SK-N-SH (cell line): ENCODE measurements at regions not wholly inside any gene's neighbourhood (a gene's known extent, or its start where the extent isn't known, plus 50 kb on each side); places are given as distances from the start of the nearest gene placed in this dataset.

ENCODE experiments used
- CTCF ChIA-PET: fragments of 300-600, 350-600 bp; formaldehyde crosslinking; extraction: SDS; loops from one replicate; lab custom pipeline; 2021; lab: Yijun Ruan, JAX
- POLR2A ChIA-PET: fragments of 350-600 bp; sonication (Branson Sonifier 250); formaldehyde crosslinking; extraction: SDS; loops from one replicate; lab custom pipeline; 2020; ENCODE audit warnings: antibody characterized with exemption, inconsistent platforms; lab: Yijun Ruan, JAX
- DNase-seq: peaks from one replicate; pipeline ENCODE4 v3.0.0; 2012
- H2AFZ ChIP-seq: fragments of 200-600 bp; sonication (generic); 2 replicates; pipeline ENCODE4 v1.8.1; 2016; ENCODE audit warnings: antibody characterized with exemption, mild to moderate bottlenecking, low read depth
- H3F3A ChIP-seq: fragments of 200-600 bp; sonication (generic); replicated peaks from 2 replicates; pipeline ENCODE3; 2016; ENCODE audit warnings: antibody characterized with exemption, mild to moderate bottlenecking; ENCODE audit not compliant: insufficient read depth
- H3K27ac ChIP-seq, 2 experiments: fragments of 200-500 bp in 1 of 2; fragments of 200-600 bp in 1 of 2; sonication (Bioruptor generic) in 1 of 2; sonication (generic), shearing (Covaris generic) in 1 of 2; 2 replicates each; pipeline versions ENCODE4 v1.5.1 to v1.6.1; 2014 to 2016; ENCODE audit warnings: low read depth in 2 of 2, inconsistent platforms in 1 of 2, low read length in 1 of 2, mild to moderate bottlenecking in 1 of 2, mixed read lengths in 1 of 2
- H3K27me3 ChIP-seq: fragments of 200-600 bp; sonication (generic), shearing (Covaris generic); 2 replicates; pipeline ENCODE4 v1.6.1; 2016; ENCODE audit warnings: mixed run types; ENCODE audit not compliant: insufficient read depth
- H3K36me3 ChIP-seq, 2 experiments: fragments of 200-500 bp in 1 of 2; fragments of 200-600 bp in 1 of 2; sonication (Bioruptor generic) in 1 of 2; sonication (generic) in 1 of 2; replicated peaks in 1 of 2; 2 replicates each; pipeline versions ENCODE3 to v1.5.1; 2014 to 2016; ENCODE audit warnings: low read length in 1 of 2, mild to moderate bottlenecking in 1 of 2; ENCODE audit not compliant: insufficient read depth in 2 of 2, control insufficient read depth in 1 of 2
- H3K4me1 ChIP-seq, 2 experiments: fragments of 200-500 bp in 1 of 2; fragments of 200-600 bp in 1 of 2; sonication (Bioruptor generic) in 1 of 2; sonication (generic), shearing (Covaris generic) in 1 of 2; 2 replicates each; pipeline versions ENCODE4 v1.5.1 to v1.6.1; 2014 to 2016; ENCODE audit warnings: low read depth in 1 of 2, low read length in 1 of 2, mixed run types in 1 of 2; ENCODE audit not compliant: insufficient read depth in 2 of 2, control insufficient read depth in 1 of 2
- H3K4me2 ChIP-seq: fragments of 200-600 bp; sonication (generic), shearing (Covaris generic); 2 replicates; pipeline ENCODE4 v1.6.1; 2017; ENCODE audit warnings: mixed run types
- H3K4me3 ChIP-seq, 2 experiments: fragments of 200-500 bp in 1 of 2; fragments of 200-600 bp in 1 of 2; sonication (Bioruptor generic) in 1 of 2; sonication (generic), shearing (Covaris generic) in 1 of 2; 2 replicates each; pipeline versions ENCODE4 v1.5.1 to v1.8.1; 2014 to 2016; ENCODE audit warnings: low read depth in 2 of 2, inconsistent platforms in 1 of 2, low read length in 1 of 2, mild to moderate bottlenecking in 1 of 2, mixed read lengths in 1 of 2, moderate library complexity in 1 of 2
- H3K79me2 ChIP-seq: fragments of 200-600 bp; sonication (generic); 2 replicates; pipeline ENCODE4 v1.8.1; 2017; ENCODE audit warnings: mild to moderate bottlenecking; ENCODE audit not compliant: insufficient read depth
- H3K9ac ChIP-seq: fragments of 200-600 bp; sonication (generic); 2 replicates; pipeline ENCODE4 v1.6.1; 2017; ENCODE audit warnings: mixed run types
- H3K9me2 ChIP-seq: fragments of 200-600 bp; sonication (generic); 2 replicates; pipeline ENCODE4 v1.6.1; 2017; ENCODE audit warnings: mixed run types
- H3K9me3 ChIP-seq: fragments of 200-600 bp; sonication (generic); 2 replicates; pipeline ENCODE4 v1.6.1; 2017; ENCODE audit warnings: mixed run types, mild to moderate bottlenecking, moderate library complexity
- H4K20me1 ChIP-seq: fragments of 200-600 bp; sonication (generic); 2 replicates; pipeline ENCODE4 v1.6.1; 2017; ENCODE audit warnings: mild to moderate bottlenecking, mixed run types; ENCODE audit not compliant: insufficient read depth
- CTCF ChIP-seq: fragments of 200-600 bp; sonication (generic); IDR thresholded peaks from 2 replicates; pipeline ENCODE4 v1.6.1; 2017; ENCODE audit warnings: antibody characterized with exemption, mild to moderate bottlenecking, moderate library complexity
- ELF1 ChIP-seq: IDR thresholded peaks from 2 replicates; pipeline ENCODE4 v1.4.0; 2012
- FOSL2 ChIP-seq: IDR thresholded peaks from 2 replicates; pipeline ENCODE4 v1.4.0; 2012; ENCODE audit warnings: low read depth, mild to moderate bottlenecking, moderate library complexity, borderline replicate concordance
- FOXJ3 ChIP-seq: sonication (generic); formaldehyde crosslinking; IDR thresholded peaks from 2 replicates; pipeline ENCODE4 v1.5.1; 2020; ENCODE audit warnings: mild to moderate bottlenecking, missing genetic modification reagents
- IRF3 ChIP-seq: fragments of 150-350 bp; IDR thresholded peaks from 2 replicates; pipeline ENCODE4 v1.6.1; 2016; ENCODE audit warnings: mild to moderate bottlenecking, low read depth, low read length
- MAX ChIP-seq: IDR thresholded peaks from 2 replicates; pipeline ENCODE4 v1.4.0; 2012; ENCODE audit warnings: low read depth
- NFIC ChIP-seq: IDR thresholded peaks from 2 replicates; pipeline ENCODE4 v1.4.0; 2012; ENCODE audit warnings: borderline replicate concordance
- POLR2AphosphoS5 ChIP-seq: IDR thresholded peaks from 2 replicates; pipeline ENCODE4 v1.6.1; 2012; ENCODE audit warnings: low read depth, low read length
- RCOR1 ChIP-seq: fragments of 150-350 bp; IDR thresholded peaks from 2 replicates; pipeline ENCODE4 v1.6.1; 2017; ENCODE audit warnings: antibody characterized with exemption, low read length
- REST ChIP-seq: IDR thresholded peaks from 2 replicates; pipeline ENCODE4 v1.6.1; 2012; ENCODE audit warnings: mild to moderate bottlenecking, low read depth, low read length, moderate library complexity
- RFX5 ChIP-seq: IDR thresholded peaks from 2 replicates; pipeline ENCODE4 v1.6.1; 2012; ENCODE audit warnings: mild to moderate bottlenecking, improper control_type of control experiment, low read length
- RXRA ChIP-seq: IDR thresholded peaks from 2 replicates; pipeline ENCODE4 v1.4.0; 2012; ENCODE audit warnings: low read depth, mild to moderate bottlenecking, borderline replicate concordance
- SIN3A ChIP-seq: IDR thresholded peaks from 2 replicates; pipeline ENCODE4 v1.6.1; 2012; ENCODE audit warnings: low read depth, mild to moderate bottlenecking, low read length, moderate library complexity, borderline replicate concordance
- TCF12 ChIP-seq: IDR thresholded peaks from 2 replicates; pipeline ENCODE4 v1.4.0; 2012
- USF1 ChIP-seq: IDR thresholded peaks from 2 replicates; pipeline ENCODE4 v1.4.0; 2012; ENCODE audit warnings: low read depth, borderline replicate concordance
- YY1 ChIP-seq: IDR thresholded peaks from 2 replicates; pipeline ENCODE4 v1.4.0; 2012; ENCODE audit warnings: low read depth, mild to moderate bottlenecking
- ZBTB33 ChIP-seq: IDR thresholded peaks from 2 replicates; pipeline ENCODE4 v1.4.0; 2012; ENCODE audit warnings: low read depth, borderline replicate concordance
- WGBS: methylation state at CpG from one replicate; pipeline ENCODE4 v1.1.6; 2017; ENCODE audit warnings: low lambda C conversion rate; 5-methylcytosine and 5-hydroxymethylcytosine counted together

- TF ChIP-seq REST (no peak), CTCF (no peak), USF1 (no peak), RXRA (no peak), POLR2AphosphoS5 (no peak), RCOR1 (no peak)
These were observed 69.1 kb upstream of the NR3C1 start (continued) for GRCh38 chr5:143472576-143472975.

- no peaks in the 10 kb centered on the region for H3K79me2 ChIP-seq
- no peak overlapping the region for H3K4me3 ChIP-seq
- no peaks in the 10 kb centered on the region for H3K9me3 ChIP-seq
- no peak overlapping the region; the same call in 1 of the 2 replicates for H2AFZ ChIP-seq
- H3K27me3 ChIP-seq: no peaks in the 10 kb centered on the region
- no peak for DNase-seq
- H3F3A ChIP-seq: no peaks in the 10 kb centered on the region
- ChIA-PET POLR2A (no interaction called here), CTCF (interaction anchor here (1.1 kb wide), 1 partner anchor 13 kb away, joined by 3 read pairs; no protein-coding TSS in a partner anchor)
- no peaks in the 10 kb centered on the region for H4K20me1 ChIP-seq
- 92% methylated on average over 7 of the region's 7 CpGs for WGBS
- no peak overlapping the region for H3K9ac ChIP-seq
- no peak overlapping the region; the same call in 1 of the 2 replicates for H3K4me2 ChIP-seq
- no peaks in the 10 kb centered on the region for H3K36me3 ChIP-seq
- no peaks in the 10 kb centered on the region for H3K9me2 ChIP-seq
- H3K4me1 ChIP-seq: peaks cover 2 to 13% of the 10 kb centered on the region in 2 experiments; a peak in 2 of 4 replicates
- no peak overlapping the region; a peak in 1 of 4 replicates for H3K27ac ChIP-seq
- TF ChIP-seq RCOR1 (no peak), MAX (no peak), ZBTB33 (no peak), SIN3A (no peak), RXRA (no peak), RFX5 (no peak), ELF1 (no peak), FOXJ3 (no peak), IRF3 (no peak), TCF12 (no peak), POLR2AphosphoS5 (no peak), YY1 (no peak), FOSL2 (no peak), NFIC (no peak), CTCF (no peak)
These were observed 68.4 kb upstream of the NR3C1 start for GRCh38 chr5:143471666-143472464.
